ENCODE measurements at regions not wholly inside any gene's neighbourhood (a gene's known extent, or its start where the extent isn't known, plus 50 kb on each side); places are given as distances from the start of the nearest gene placed in this dataset.

DNA sequence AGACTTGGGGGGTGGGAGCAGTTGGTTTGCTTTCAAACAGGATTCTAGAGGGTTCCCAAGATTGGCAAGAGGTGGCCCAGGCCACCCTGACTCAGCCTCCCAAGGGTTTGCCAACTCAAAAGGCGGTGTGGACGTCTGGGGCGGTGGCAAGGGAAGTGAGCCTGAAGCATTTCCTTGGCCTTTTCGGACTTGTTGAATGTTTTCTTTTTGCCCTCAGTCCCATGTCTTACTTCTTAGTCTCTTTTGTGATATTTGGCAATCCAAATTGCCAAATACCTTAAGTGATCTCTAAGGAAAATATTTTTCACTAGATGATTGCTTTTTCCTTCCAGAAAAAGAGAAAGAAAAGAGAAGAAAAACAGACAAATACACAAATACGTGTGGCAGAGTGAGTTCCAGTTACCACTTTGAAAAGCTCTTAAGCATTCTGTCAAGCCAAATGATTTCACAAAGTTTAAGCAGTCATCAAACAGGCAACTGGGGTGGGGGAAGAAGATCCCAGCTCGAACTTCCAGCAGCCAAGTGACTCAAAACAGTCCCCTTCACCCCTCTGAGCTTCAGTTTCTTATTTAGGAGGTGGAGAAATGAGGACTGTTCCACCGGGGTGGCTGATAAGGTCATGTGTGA, 374.6 kb upstream of the USP24 start:
- no peaks in the 10 kb centered on the region for H3K27me3 ChIP-seq
- intact Hi-C loops (cut with DNase I; ENCODE audit: low total_unique reads), result no loop called here
- DNase-seq, result no peak
- no peaks in the 10 kb centered on the region for H3K9me3 ChIP-seq
- H3K36me3 ChIP-seq (ENCODE audit: low read depth, missing control alignments), result no peaks in the 10 kb centered on the region
- TF ChIP-seq, protein P1, sequence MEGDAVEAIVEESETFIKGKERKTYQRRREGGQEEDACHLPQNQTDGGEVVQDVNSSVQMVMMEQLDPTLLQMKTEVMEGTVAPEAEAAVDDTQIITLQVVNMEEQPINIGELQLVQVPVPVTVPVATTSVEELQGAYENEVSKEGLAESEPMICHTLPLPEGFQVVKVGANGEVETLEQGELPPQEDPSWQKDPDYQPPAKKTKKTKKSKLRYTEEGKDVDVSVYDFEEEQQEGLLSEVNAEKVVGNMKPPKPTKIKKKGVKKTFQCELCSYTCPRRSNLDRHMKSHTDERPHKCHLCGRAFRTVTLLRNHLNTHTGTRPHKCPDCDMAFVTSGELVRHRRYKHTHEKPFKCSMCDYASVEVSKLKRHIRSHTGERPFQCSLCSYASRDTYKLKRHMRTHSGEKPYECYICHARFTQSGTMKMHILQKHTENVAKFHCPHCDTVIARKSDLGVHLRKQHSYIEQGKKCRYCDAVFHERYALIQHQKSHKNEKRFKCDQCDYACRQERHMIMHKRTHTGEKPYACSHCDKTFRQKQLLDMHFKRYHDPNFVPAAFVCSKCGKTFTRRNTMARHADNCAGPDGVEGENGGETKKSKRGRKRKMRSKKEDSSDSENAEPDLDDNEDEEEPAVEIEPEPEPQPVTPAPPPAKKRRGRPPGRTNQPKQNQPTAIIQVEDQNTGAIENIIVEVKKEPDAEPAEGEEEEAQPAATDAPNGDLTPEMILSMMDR (IDR thresholded peaks at IDR 0.05), result no peak
- no peak for TF ChIP-seq POLR2A (IDR thresholded peaks at IDR 0.05)
- H3K4me3 ChIP-seq, result no peak overlapping the region
- H3K27ac ChIP-seq, result peak overlapping the region; percentile 57 to 82
- peaks cover 13% of the 10 kb centered on the region for H3K4me1 ChIP-seq
- WGBS, 2 donors, result 54 to 64% methylated on average over 7 of the region's 7 CpGs

GRCh38 chr1:55588309-55588708, 373.1 kb upstream of the USP24 start:
- Histone ChIP-seq H3K36me3 (ENCODE audit: low read depth, missing control alignments) (no peaks in the 10 kb centered on the region), H3K9me3 (no peaks in the 10 kb centered on the region), H3K27me3 (no peaks in the 10 kb centered on the region), H3K4me1 (peaks cover 27% of the 10 kb centered on the region), H3K4me3 (no peak overlapping the region), H3K27ac (peak overlapping the region; percentile 60 to 82)
- DNase-seq, result no peak
- no peak for TF ChIP-seq POLR2A (IDR thresholded peaks at IDR 0.05)
- TF ChIP-seq, protein P1 (IDR thresholded peaks at IDR 0.05), result no peak
- 42 to 66% methylated on average over 2 of the region's 2 CpGs for WGBS, 2 donors
- intact Hi-C loops (cut with DNase I; ENCODE audit: low total_unique reads), result no loop called here

DNA sequence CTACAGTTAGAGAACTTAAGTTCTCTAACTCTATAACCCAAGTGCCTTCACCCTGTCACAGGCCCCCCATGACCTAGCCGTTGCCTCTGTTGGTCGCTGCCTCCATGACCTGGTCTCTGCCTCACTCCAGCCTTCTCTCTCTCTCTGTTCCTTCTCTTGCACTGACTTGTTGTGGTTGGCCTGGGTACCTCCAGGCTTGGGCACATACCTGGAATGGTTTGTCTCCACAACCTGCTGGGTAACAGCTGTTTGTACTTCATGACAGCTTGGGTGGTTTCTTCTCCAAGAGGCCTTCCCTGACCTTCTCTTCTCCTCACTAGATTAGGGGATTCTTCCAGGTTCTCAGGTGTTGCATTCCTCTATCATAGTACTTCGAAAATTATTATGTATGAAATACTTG, 371.6 kb upstream of the USP24 start:
- TF ChIP-seq POLR2A (IDR thresholded peaks at IDR 0.05), result no peak
- TF ChIP-seq, protein P1 (IDR thresholded peaks at IDR 0.05), result no peak
- 85 to 89% methylated on average over 3 of the region's 3 CpGs for WGBS, 2 donors

GRCh38 chr1:55585402-55585792, 370.2 kb upstream of the USP24 start:
- WGBS, 2 donors, result 62 to 81% methylated on average over 3 of the region's 3 CpGs
- TF ChIP-seq POLR2A (IDR thresholded peaks at IDR 0.05), result no peak
- TF ChIP-seq, protein P1 (IDR thresholded peaks at IDR 0.05), result no peak

More for the DNA sequence above, 371.6 kb upstream of the USP24 start:
- H3K27me3 ChIP-seq, result no peaks in the 10 kb centered on the region
- no peak for DNase-seq
- intact Hi-C loops (cut with DNase I; ENCODE audit: low total_unique reads), result no loop called here
- H3K4me3 ChIP-seq, result no peak overlapping the region
- H3K4me1 ChIP-seq, result peaks cover 41% of the 10 kb centered on the region
- H3K27ac ChIP-seq, result peak overlapping the region; percentile 23 to 93
- H3K36me3 ChIP-seq (ENCODE audit: low read depth, missing control alignments), result no peaks in the 10 kb centered on the region
- no peaks in the 10 kb centered on the region for H3K9me3 ChIP-seq

More at GRCh38 chr1:55585402-55585792, 370.2 kb upstream of the USP24 start:
- no peaks in the 10 kb centered on the region for H3K9me3 ChIP-seq
- H3K4me1 ChIP-seq, result peaks cover 49% of the 10 kb centered on the region
- H3K27ac ChIP-seq, result peak overlapping the region; percentile 48 to 93
- DNase-seq, result no peak
- no peaks in the 10 kb centered on the region for H3K27me3 ChIP-seq
- H3K36me3 ChIP-seq (ENCODE audit: low read depth, missing control alignments), result no peaks in the 10 kb centered on the region
- intact Hi-C loops (cut with DNase I; ENCODE audit: low total_unique reads), result no loop called here
- H3K4me3 ChIP-seq, result no peak overlapping the region

Measured in testis (tissue), 2 donors.